ENCODE measurements at regions not wholly inside any gene's neighbourhood (a gene's known extent, or its start where the extent isn't known, plus 50 kb on each side); places are given as distances from the start of the nearest gene placed in this dataset.
A peak's percentile ranks its signal among the peaks of the same experiment; 100 is the strongest.

DNA sequence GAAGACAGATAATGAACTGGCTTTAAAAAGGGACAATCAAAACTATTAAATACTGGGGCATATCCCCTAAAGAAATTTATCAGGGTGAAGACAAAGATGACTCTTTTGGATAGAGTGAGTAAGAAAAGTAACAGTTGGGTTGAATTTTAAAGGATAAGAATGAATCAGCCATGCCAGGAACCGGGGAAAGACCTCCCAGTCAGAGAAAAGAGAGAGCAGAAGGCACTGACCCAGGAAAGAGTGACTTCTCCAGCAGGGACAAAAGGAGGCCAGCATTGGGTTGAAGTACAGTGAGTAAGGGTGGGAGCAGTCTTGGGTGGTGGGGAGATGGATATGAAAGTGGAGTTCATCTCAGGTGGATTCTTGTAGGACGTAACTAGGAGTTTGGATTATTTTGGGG is 516.9 kb upstream of the JAG1 start:
- H3K36me3 ChIP-seq (ENCODE audit: low read depth) = no peaks in the 10 kb centered on the region; the same call in 1 of the 2 replicates
- no peak for ATAC-seq (ENCODE audit: low read depth)
- no peak for DNase-seq (ENCODE audit: low spot score)
- H3K4me1 ChIP-seq (ENCODE audit: insufficient read depth, poor library complexity, severe bottlenecking) = peaks cover 21% of the 10 kb centered on the region
- no peak overlapping the region for H3K4me3 ChIP-seq (ENCODE audit: severe bottlenecking)
- H3K27ac ChIP-seq (ENCODE audit: poor library complexity, severe bottlenecking) = no peak overlapping the region
- TF ChIP-seq, protein P1, sequence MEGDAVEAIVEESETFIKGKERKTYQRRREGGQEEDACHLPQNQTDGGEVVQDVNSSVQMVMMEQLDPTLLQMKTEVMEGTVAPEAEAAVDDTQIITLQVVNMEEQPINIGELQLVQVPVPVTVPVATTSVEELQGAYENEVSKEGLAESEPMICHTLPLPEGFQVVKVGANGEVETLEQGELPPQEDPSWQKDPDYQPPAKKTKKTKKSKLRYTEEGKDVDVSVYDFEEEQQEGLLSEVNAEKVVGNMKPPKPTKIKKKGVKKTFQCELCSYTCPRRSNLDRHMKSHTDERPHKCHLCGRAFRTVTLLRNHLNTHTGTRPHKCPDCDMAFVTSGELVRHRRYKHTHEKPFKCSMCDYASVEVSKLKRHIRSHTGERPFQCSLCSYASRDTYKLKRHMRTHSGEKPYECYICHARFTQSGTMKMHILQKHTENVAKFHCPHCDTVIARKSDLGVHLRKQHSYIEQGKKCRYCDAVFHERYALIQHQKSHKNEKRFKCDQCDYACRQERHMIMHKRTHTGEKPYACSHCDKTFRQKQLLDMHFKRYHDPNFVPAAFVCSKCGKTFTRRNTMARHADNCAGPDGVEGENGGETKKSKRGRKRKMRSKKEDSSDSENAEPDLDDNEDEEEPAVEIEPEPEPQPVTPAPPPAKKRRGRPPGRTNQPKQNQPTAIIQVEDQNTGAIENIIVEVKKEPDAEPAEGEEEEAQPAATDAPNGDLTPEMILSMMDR (IDR thresholded peaks at IDR 0.05; ENCODE audit: poor library complexity, severe bottlenecking) = no peak
- no peaks in the 10 kb centered on the region for H3K27me3 ChIP-seq (ENCODE audit: insufficient read depth, poor library complexity, severe bottlenecking)
- no peaks in the 10 kb centered on the region for H3K9me3 ChIP-seq (ENCODE audit: severe bottlenecking)

DNA sequence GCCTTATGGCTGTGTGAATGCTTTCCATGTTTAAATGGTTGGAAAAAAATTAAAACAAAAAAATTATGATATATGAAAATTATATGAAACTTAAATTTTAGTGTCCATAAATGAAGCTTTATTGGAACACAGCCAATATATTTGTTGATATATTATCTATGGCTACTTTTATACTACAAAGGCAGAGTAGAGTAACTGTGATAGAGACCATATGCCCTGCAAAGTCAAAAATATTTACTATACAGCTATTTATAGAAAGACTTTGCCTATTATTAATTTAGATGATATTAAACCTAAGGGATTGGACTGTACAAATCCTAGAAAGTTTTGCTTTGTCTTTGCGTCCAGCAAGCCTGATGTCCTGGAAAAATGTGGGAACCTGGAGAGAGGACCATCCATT is 518.3 kb upstream of the JAG1 start:
- Histone ChIP-seq H3K36me3 (ENCODE audit: low read depth) (no peaks in the 10 kb centered on the region), H3K27ac (ENCODE audit: poor library complexity, severe bottlenecking) (no peak overlapping the region), H3K9me3 (ENCODE audit: severe bottlenecking) (no peaks in the 10 kb centered on the region), H3K27me3 (ENCODE audit: insufficient read depth, poor library complexity, severe bottlenecking) (no peaks in the 10 kb centered on the region), H3K4me3 (ENCODE audit: severe bottlenecking) (no peak overlapping the region), H3K4me1 (ENCODE audit: insufficient read depth, poor library complexity, severe bottlenecking) (peaks cover 23% of the 10 kb centered on the region)
- TF ChIP-seq, protein P1 (IDR thresholded peaks at IDR 0.05; ENCODE audit: poor library complexity, severe bottlenecking) = no peak
- ATAC-seq (ENCODE audit: low read depth) (no peak), DNase-seq (ENCODE audit: low spot score) (no peak)

DNA sequence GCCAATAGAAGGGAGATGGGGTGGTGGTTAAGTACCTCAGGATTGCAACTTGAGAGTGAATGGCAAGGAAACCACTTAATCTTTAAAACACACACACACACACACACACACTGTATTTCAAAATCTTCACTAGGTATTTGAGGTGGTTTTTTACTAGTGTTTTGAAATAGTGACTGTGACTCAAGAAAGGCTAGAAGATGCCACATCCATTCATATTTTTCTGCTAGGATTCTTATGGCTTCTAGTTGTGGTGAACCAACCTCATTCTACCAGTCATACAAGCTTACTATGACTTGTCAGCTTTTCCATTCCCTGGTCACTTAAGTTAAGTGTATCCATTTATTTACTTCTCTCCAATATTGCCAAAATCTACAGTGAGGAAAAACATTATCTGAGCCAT is 519.4 kb upstream of the JAG1 start:
- no peak for DNase-seq (ENCODE audit: low spot score)
- Histone ChIP-seq H3K27ac (ENCODE audit: poor library complexity, severe bottlenecking) (no peak overlapping the region), H3K4me3 (ENCODE audit: severe bottlenecking) (no peak overlapping the region), H3K9me3 (ENCODE audit: severe bottlenecking) (no peaks in the 10 kb centered on the region), H3K27me3 (ENCODE audit: insufficient read depth, poor library complexity, severe bottlenecking) (no peaks in the 10 kb centered on the region), H3K4me1 (ENCODE audit: insufficient read depth, poor library complexity, severe bottlenecking) (peaks cover 23% of the 10 kb centered on the region), H3K36me3 (ENCODE audit: low read depth) (no peaks in the 10 kb centered on the region)
- TF ChIP-seq, protein P1 (IDR thresholded peaks at IDR 0.05; ENCODE audit: poor library complexity, severe bottlenecking) = no peak
- ATAC-seq (ENCODE audit: low read depth) = no peak

DNA sequence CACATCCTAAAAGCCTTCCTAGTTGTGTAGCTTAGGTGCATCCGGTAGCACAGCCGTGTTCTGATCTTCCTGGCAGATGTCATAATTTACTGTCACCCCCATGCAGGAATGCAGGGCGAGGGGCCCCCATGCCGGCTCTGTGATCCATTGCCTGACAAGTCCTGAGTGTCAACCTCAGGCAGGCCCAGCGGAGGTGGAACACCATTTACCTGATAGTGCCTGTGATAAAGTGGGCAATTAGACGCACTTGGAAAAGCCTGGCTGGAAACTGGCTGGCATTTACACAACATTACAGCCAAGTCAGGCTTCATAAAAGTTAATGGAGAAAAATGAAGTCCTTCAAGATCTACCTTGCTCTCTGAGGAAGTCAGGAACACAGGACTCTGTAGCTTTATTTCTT is 521.4 kb upstream of the JAG1 start:
- Histone ChIP-seq H3K27me3 (ENCODE audit: insufficient read depth, poor library complexity, severe bottlenecking) (no peaks in the 10 kb centered on the region), H3K9me3 (ENCODE audit: severe bottlenecking) (no peaks in the 10 kb centered on the region), H3K27ac (ENCODE audit: poor library complexity, severe bottlenecking) (peak overlapping the region; percentile 97), H3K36me3 (ENCODE audit: low read depth) (no peaks in the 10 kb centered on the region), H3K4me1 (ENCODE audit: insufficient read depth, poor library complexity, severe bottlenecking) (peaks cover 27% of the 10 kb centered on the region), H3K4me3 (ENCODE audit: severe bottlenecking) (no peak overlapping the region)
- ATAC-seq (ENCODE audit: low read depth) (no peak), DNase-seq (ENCODE audit: low spot score) (no peak)
- TF ChIP-seq, protein P1 (IDR thresholded peaks at IDR 0.05; ENCODE audit: poor library complexity, severe bottlenecking) = no peak

DNA sequence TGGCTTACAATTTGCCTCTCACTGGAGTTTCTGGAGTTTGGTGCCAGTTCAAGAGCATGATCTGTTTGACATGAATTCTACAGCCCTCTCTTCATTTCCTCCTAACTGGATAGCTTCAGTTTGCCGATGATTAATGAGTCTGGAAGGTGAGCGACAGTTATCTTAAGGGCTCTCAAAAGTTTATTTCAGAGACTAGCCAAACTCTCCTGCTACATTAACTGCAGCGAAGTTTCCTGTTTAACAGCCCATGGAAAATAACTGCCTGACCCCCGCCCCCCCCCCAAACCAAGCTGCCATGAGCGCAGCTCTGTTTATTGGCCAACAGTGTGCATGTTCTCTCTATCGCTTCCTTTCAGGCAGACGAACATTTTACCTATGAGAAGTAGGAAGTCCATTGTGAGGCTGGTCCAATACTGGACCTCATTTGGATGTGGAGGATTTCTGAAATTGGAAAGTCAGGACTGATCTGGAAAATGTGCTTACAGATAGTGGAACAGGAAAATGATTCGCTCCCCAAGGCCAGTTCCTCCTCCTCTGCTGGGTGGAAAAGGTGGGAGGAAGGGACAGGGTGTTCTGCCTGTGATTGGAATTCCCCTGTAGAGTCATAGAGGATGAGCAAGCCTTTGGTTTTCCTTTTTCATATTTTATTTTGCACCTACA is 522.2 kb upstream of the JAG1 start:
- no peaks in the 10 kb centered on the region for H3K27me3 ChIP-seq (ENCODE audit: insufficient read depth, poor library complexity, severe bottlenecking)
- H3K27ac ChIP-seq (ENCODE audit: poor library complexity, severe bottlenecking) = peak overlapping the region; percentile 97
- no peak overlapping the region for H3K4me3 ChIP-seq (ENCODE audit: severe bottlenecking)
- H3K4me1 ChIP-seq (ENCODE audit: insufficient read depth, poor library complexity, severe bottlenecking) = peaks cover 31% of the 10 kb centered on the region
- H3K9me3 ChIP-seq (ENCODE audit: severe bottlenecking) = no peaks in the 10 kb centered on the region
- TF ChIP-seq, protein P1 (IDR thresholded peaks at IDR 0.05; ENCODE audit: poor library complexity, severe bottlenecking) = no peak
- ATAC-seq (ENCODE audit: low read depth) (peak; percentile 99), DNase-seq (ENCODE audit: low spot score) (peak; percentile 66)
- H3K36me3 ChIP-seq (ENCODE audit: low read depth) = no peaks in the 10 kb centered on the region

All from RWPE2 (cell line).